H9 (cell line): ENCODE measurements at regions not wholly inside any gene's neighbourhood (a gene's known extent, or its start where the extent isn't known, plus 50 kb on each side); places are given as distances from the start of the nearest gene placed in this dataset.

Source experiments
- DNase-seq: peaks from one replicate; pipeline ENCODE4 v3.0.0-alpha.2; 2017
- H2AFZ ChIP-seq: one replicate; pipeline ENCODE4 v1.6.1; 2013; ENCODE audit warnings: mild to moderate bottlenecking, low read length, control low read depth, moderate library complexity
- H2AK5ac ChIP-seq: 2 replicates; pipeline ENCODE4 v1.6.1; 2013; ENCODE audit warnings: low read length, control low read depth, mixed read lengths; ENCODE audit not compliant: insufficient read length
- H2BK120ac ChIP-seq: one replicate; pipeline ENCODE4 v1.6.1; 2013; ENCODE audit warnings: low read depth, mild to moderate bottlenecking, low read length, control low read depth, inconsistent platforms; ENCODE audit not compliant: poor library complexity, severe bottlenecking
- H2BK12ac ChIP-seq: 2 replicates; pipeline ENCODE4 v1.6.1; 2013; ENCODE audit warnings: low read length, control low read depth, mixed read lengths, low read depth; ENCODE audit not compliant: insufficient read length
- H2BK15ac ChIP-seq: 2 replicates; pipeline ENCODE4 v1.6.1; 2013; ENCODE audit warnings: low read depth, low read length, control low read depth
- H2BK20ac ChIP-seq: one replicate; pipeline ENCODE4 v1.6.1; 2013; ENCODE audit warnings: low read depth, mild to moderate bottlenecking, low read length, control low read depth, inconsistent platforms; ENCODE audit not compliant: poor library complexity, severe bottlenecking
- H2BK5ac ChIP-seq: 2 replicates; pipeline ENCODE4 v1.6.1; 2013; ENCODE audit warnings: low read length, control low read depth, mixed read lengths; ENCODE audit not compliant: insufficient read length
- H3K14ac ChIP-seq: 2 replicates; pipeline ENCODE4 v1.6.1; 2013; ENCODE audit warnings: low read length, control low read depth; ENCODE audit not compliant: insufficient read depth
- H3K18ac ChIP-seq: 2 replicates; pipeline ENCODE4 v1.6.1; 2013; ENCODE audit warnings: low read depth, mild to moderate bottlenecking, mixed read lengths, low read length, control low read depth; ENCODE audit not compliant: insufficient read length
- H3K23ac ChIP-seq: 2 replicates; pipeline ENCODE4 v1.6.1; 2013; ENCODE audit warnings: low read length, control low read depth, mixed read lengths, low read depth; ENCODE audit not compliant: insufficient read length
- H3K23me2 ChIP-seq: 2 replicates; pipeline ENCODE4 v1.6.1; 2013; ENCODE audit warnings: low read depth, mild to moderate bottlenecking, mixed read lengths, low read length, control low read depth; ENCODE audit not compliant: insufficient read length, poor library complexity, severe bottlenecking
- H3K27ac ChIP-seq: 2 replicates; pipeline ENCODE4 v1.5.1; 2013; ENCODE audit warnings: low read length, control low read depth, mixed read lengths, low read depth; ENCODE audit not compliant: insufficient read length
- H3K27me3 ChIP-seq: 2 replicates; pipeline ENCODE4 v1.6.1; 2013; ENCODE audit warnings: low read length, control low read depth, inconsistent platforms; ENCODE audit not compliant: insufficient read depth
- H3K4ac ChIP-seq: 2 replicates; pipeline ENCODE4 v1.6.1; 2013; ENCODE audit warnings: low read depth, mild to moderate bottlenecking, control low read depth, inconsistent platforms, low read length, moderate library complexity
- H3K4me1 ChIP-seq: 2 replicates; pipeline ENCODE4 v1.6.1; 2013; ENCODE audit warnings: low read length, control low read depth, inconsistent platforms; ENCODE audit not compliant: insufficient read depth
- H3K4me2 ChIP-seq: 2 replicates; pipeline ENCODE4 v1.6.1; 2013; ENCODE audit warnings: low read length, control low read depth, mixed read lengths; ENCODE audit not compliant: insufficient read length, insufficient read depth
- H3K56ac ChIP-seq: 2 replicates; pipeline ENCODE4 v1.6.1; 2013; ENCODE audit warnings: low read depth, mild to moderate bottlenecking, mixed read lengths, low read length, control low read depth; ENCODE audit not compliant: insufficient read length
- H3K79me1 ChIP-seq: 2 replicates; pipeline ENCODE4 v1.6.1; 2013; ENCODE audit warnings: low read depth, mild to moderate bottlenecking, moderate library complexity, low read length, control low read depth, inconsistent platforms; ENCODE audit not compliant: insufficient read depth, poor library complexity, severe bottlenecking
- H3K79me2 ChIP-seq: 2 replicates; pipeline ENCODE4 v1.6.1; 2013; ENCODE audit warnings: low read length, control low read depth, inconsistent platforms; ENCODE audit not compliant: insufficient read depth
- H3K9ac ChIP-seq: 2 replicates; pipeline ENCODE4 v1.6.1; 2013; ENCODE audit warnings: low read length, control low read depth, mixed read lengths; ENCODE audit not compliant: insufficient read length; ENCODE audit errors: extremely low read depth
- H3K9me3 ChIP-seq: one replicate; pipeline ENCODE4 v1.6.1; 2013; ENCODE audit warnings: low read depth, low read length, inconsistent platforms; ENCODE audit not compliant: control insufficient read depth
- H3T11ph ChIP-seq: one replicate; pipeline ENCODE4 v1.6.1; 2013; ENCODE audit warnings: mild to moderate bottlenecking, low read length, control low read depth, inconsistent platforms
- H4K20me1 ChIP-seq: one replicate; pipeline ENCODE4 v1.6.1; 2013; ENCODE audit not compliant: control insufficient read depth, insufficient read length, insufficient read depth
- H4K5ac ChIP-seq: 2 replicates; pipeline ENCODE4 v1.6.1; 2013; ENCODE audit warnings: low read depth, mild to moderate bottlenecking, mixed read lengths, low read length, control low read depth; ENCODE audit not compliant: insufficient read length
- H4K8ac ChIP-seq: replicated peaks from 2 replicates; pipeline ENCODE4 v1.6.1; 2013; ENCODE audit warnings: low read length, control low read depth, mixed read lengths, low read depth; ENCODE audit not compliant: insufficient read length
- H4K91ac ChIP-seq: 2 replicates; pipeline ENCODE4 v1.6.1; 2013; ENCODE audit warnings: low read depth, mild to moderate bottlenecking, moderate library complexity, mixed read lengths, low read length, control low read depth; ENCODE audit not compliant: insufficient read length
- H3K27ac Mint-ChIP-seq, 3 experiments: 2 replicates in 2 of 3; 3 replicates in 1 of 3; pipeline ENCODE4 v1.8.0; 2020 to 2021; ENCODE audit warnings: mixed read lengths in 3 of 3, mild to moderate bottlenecking in 1 of 3, moderate library complexity in 1 of 3
- H3K27me3 Mint-ChIP-seq: 2 replicates; pipeline ENCODE4 v1.8.0; 2021; ENCODE audit warnings: low read depth, mild to moderate bottlenecking, moderate library complexity, mixed read lengths
- H3K36me3 Mint-ChIP-seq, 3 experiments: 2 replicates in 2 of 3; 3 replicates in 1 of 3; pipeline ENCODE4 v1.8.0; 2020 to 2021; ENCODE audit warnings: low read depth in 3 of 3, mixed read lengths in 3 of 3; ENCODE audit not compliant: insufficient read depth in 1 of 3
- H3K4me1 Mint-ChIP-seq, 2 experiments: 2 replicates each; pipeline ENCODE4 v1.8.0; 2020; ENCODE audit warnings: mixed read lengths in 2 of 2
- H3K4me3 Mint-ChIP-seq, 2 experiments: 2 replicates in 1 of 2; 3 replicates in 1 of 2; pipeline ENCODE4 v1.8.0; 2020 to 2021; ENCODE audit warnings: mild to moderate bottlenecking in 2 of 2, mixed read lengths in 2 of 2, moderate library complexity in 1 of 2
- H3K9me3 Mint-ChIP-seq, 2 experiments: 2 replicates in 1 of 2; 3 replicates in 1 of 2; pipeline ENCODE4 v1.8.0; 2020; ENCODE audit warnings: mild to moderate bottlenecking in 2 of 2, mixed read lengths in 2 of 2, moderate library complexity in 1 of 2
- CTCF ChIP-seq: fragments of 200-600 bp; sonication (generic); conservative IDR thresholded peaks from 3 replicates; pipeline ENCODE4 v1.8.0; 2021; ENCODE audit warnings: antibody characterized with exemption, mild to moderate bottlenecking
- WGBS: extraction: QIAGEN DNeasy Blood & Tissue Kit; methylation state at CpG from one replicate; pipeline ENCODE4 v1.1.7; 2013; ENCODE audit warnings: missing lambda C conversion rate, low lambda C conversion rate, mixed read lengths; ENCODE audit not compliant: insufficient read length; ENCODE audit errors: extremely low coverage; 5-methylcytosine and 5-hydroxymethylcytosine counted together

DNA sequence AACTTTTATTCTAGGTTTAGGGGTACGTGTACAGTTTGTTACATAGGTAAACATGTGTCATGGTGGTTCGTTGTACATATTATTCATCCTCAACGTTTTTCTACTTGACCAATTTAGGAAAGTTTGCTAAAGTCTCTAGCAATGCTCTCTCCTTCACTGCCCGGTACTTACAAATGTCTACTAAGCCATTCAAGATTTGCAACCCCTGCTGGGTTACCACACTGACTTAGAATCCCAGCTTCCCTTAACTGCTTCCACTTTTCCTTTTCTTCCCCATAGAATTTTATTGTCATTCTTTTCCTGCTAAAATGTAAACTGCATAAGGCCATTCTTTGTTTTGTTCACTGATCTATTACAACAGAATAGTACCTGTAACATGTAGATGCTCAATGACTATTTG lies 97.4 kb downstream of the SMPDL3A start:
- no CpG with 5 or more reads among the region's 4 CpGs for WGBS

More for the DNA sequence above, 97.4 kb downstream of the SMPDL3A start:
- Histone ChIP-seq H3K79me1 (no peaks in the 10 kb centered on the region), H2BK20ac (no peak overlapping the region), H4K20me1 (no peaks in the 10 kb centered on the region), H4K91ac (no peak overlapping the region), H3K27me3 (no peaks in the 10 kb centered on the region), H3K9me3 (no peaks in the 10 kb centered on the region), H3K23me2 (no peaks in the 10 kb centered on the region), H2BK15ac (no peak overlapping the region), H3K9ac (no peak overlapping the region), H3K27ac (no peak overlapping the region), H2BK120ac (no peak overlapping the region), H3K14ac (no peak overlapping the region), H2BK12ac (no peak overlapping the region), H2AFZ (no peak overlapping the region), H4K5ac (no peak overlapping the region), H3K23ac (no peak overlapping the region), H2AK5ac (no peak overlapping the region), H3K56ac (no peak overlapping the region), H3K4me2 (no peak overlapping the region), H3T11ph (no peak overlapping the region), H3K4ac (no peak overlapping the region), H3K79me2 (no peaks in the 10 kb centered on the region), H3K4me1 (no peaks in the 10 kb centered on the region), H3K18ac (no peak overlapping the region), H2BK5ac (no peak overlapping the region), H4K8ac (no peak overlapping the region)
- no peak overlapping the region for H3K4me3 Mint-ChIP-seq
- no peak overlapping the region; a peak in 1 of 7 replicates for H3K27ac Mint-ChIP-seq
- DNase-seq, result no peak
- H3K27me3 Mint-ChIP-seq, result peaks cover 3% of the 10 kb centered on the region; the same call in 1 of the 2 replicates
- peaks cover 2 to 17% (median 10%) of the 10 kb centered on the region in 3 experiments; a peak in 5 of 7 replicates for H3K36me3 Mint-ChIP-seq
- no peak for TF ChIP-seq CTCF
- H3K4me1 Mint-ChIP-seq, result peaks cover 9 to 10% of the 10 kb centered on the region in 2 experiments
- H3K9me3 Mint-ChIP-seq, result peaks cover 12 to 22% of the 10 kb centered on the region in 2 experiments; a peak in 4 of 5 replicates
